ENCODE measurements at regions not wholly inside any gene's neighbourhood (a gene's known extent, or its start where the extent isn't known, plus 50 kb on each side); places are given as distances from the start of the nearest gene placed in this dataset.

GRCh38 chr9:99336531-99336930, 114.4 kb downstream of the SEC61B start:
- H3K4me3 ChIP-seq (replicated peaks; ENCODE audit: insufficient read depth, low read length) = no peak overlapping the region
- TF ChIP-seq CTCF (IDR thresholded peaks at IDR 0.05; ENCODE audit: insufficient read depth, low read length) = no peak

DNA sequence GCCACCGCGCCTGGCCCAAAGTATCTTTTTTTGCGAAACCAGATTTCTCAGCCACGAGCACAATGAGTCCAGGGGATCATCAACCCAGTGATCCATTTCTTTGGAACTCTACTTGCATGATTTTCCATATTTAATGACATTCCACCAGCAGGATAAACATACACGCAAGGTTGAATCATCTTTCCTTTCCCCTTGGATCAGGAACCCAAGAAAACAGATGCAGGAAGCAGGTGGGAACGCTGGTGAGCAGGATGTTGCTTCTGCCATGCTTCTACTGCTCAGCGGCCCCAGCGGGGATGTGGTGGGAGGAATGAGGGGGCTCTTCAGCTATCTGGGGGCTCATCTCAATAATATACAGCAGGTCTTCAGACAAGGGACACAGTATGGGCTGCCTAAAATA, 118.2 kb downstream of the SEC61B start:
- H3K4me3 ChIP-seq (replicated peaks; ENCODE audit: insufficient read depth, low read length) = no peak overlapping the region
- peaks cover 7% of the 10 kb centered on the region for H3K27me3 ChIP-seq (ENCODE audit: insufficient read depth, poor library complexity, severe bottlenecking)
- TF ChIP-seq GABPA (IDR thresholded peaks at IDR 0.05; ENCODE audit: low read depth) (no peak), POLR2AphosphoS5 (IDR thresholded peaks at IDR 0.05; ENCODE audit: low read depth) (no peak), SPI1 (IDR thresholded peaks at IDR 0.05; ENCODE audit: borderline replicate concordance, low read depth) (no peak), REST (IDR thresholded peaks at IDR 0.05; ENCODE audit: insufficient replicate concordance, low read depth) (no peak), CTCF (IDR thresholded peaks at IDR 0.05; ENCODE audit: insufficient read depth, low read length) (no peak)
- no peak overlapping the region for H3K27ac ChIP-seq (replicated peaks)
- DNase-seq (ENCODE audit: low read depth in 1 of 2, low spot score in 1 of 2) = no peak

More at GRCh38 chr9:99336531-99336930, 114.4 kb downstream of the SEC61B start:
- no peak overlapping the region for H3K27ac ChIP-seq (replicated peaks)
- peaks cover 8% of the 10 kb centered on the region for H3K27me3 ChIP-seq (ENCODE audit: insufficient read depth, poor library complexity, severe bottlenecking)
- no peak for DNase-seq (ENCODE audit: low read depth in 1 of 2, low spot score in 1 of 2)

DNA sequence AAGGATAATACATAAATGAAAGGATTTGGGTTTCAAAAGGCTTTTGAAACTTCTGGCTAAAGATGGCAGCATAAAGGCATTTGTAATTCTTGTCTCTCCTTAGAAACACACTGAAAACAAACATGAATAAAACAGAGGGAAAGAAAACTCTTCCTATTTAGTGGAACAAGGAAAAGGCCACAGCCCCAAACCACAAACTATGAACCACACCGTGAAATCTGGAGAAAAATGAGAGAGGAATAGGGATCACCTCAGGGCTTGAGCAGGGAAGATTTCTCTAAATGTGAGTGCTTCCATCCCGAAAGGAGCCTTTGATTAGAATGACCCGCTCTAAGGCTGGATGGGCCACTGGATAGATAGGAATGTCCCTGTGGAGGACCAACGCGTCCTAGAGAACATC, 119.6 kb downstream of the SEC61B start:
- H3K27ac ChIP-seq (replicated peaks) = no peak overlapping the region
- TF ChIP-seq SPI1 (IDR thresholded peaks at IDR 0.05; ENCODE audit: borderline replicate concordance, low read depth) = no peak
- no peak overlapping the region for H3K4me3 ChIP-seq (replicated peaks; ENCODE audit: insufficient read depth, low read length)
- no peaks in the 10 kb centered on the region for H3K27me3 ChIP-seq (ENCODE audit: insufficient read depth, poor library complexity, severe bottlenecking)
- DNase-seq (ENCODE audit: low read depth in 1 of 2, low spot score in 1 of 2) = no peak

DNA sequence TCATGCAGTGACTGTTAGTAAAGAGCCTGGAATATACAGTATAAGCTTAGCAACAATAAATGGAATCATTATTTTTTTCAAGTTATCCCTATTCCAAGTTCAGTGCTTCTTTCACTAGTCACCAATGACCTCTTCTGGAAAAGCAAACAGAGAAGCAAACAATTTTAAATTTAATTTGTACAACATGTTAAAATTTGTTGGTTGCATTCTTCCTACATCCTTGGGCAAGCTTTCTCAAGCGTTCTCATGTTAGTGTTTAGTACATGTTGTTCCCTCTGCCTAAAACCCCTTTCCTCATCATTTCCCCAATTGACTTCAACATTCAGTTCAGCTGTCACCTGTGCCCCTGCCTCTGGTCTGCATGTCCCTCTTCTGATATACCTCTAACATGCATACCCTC, 123.4 kb downstream of the SEC61B start:
- no peak for DNase-seq (ENCODE audit: low read depth in 1 of 2, low spot score in 1 of 2)
- H3K27me3 ChIP-seq (ENCODE audit: insufficient read depth, poor library complexity, severe bottlenecking) = no peaks in the 10 kb centered on the region
- TF ChIP-seq REST (IDR thresholded peaks at IDR 0.05; ENCODE audit: insufficient replicate concordance, low read depth) (no peak), CTCF (IDR thresholded peaks at IDR 0.05; ENCODE audit: insufficient read depth, low read length) (no peak), SPI1 (IDR thresholded peaks at IDR 0.05; ENCODE audit: borderline replicate concordance, low read depth) (no peak), GABPA (IDR thresholded peaks at IDR 0.05; ENCODE audit: low read depth) (no peak), POLR2AphosphoS5 (IDR thresholded peaks at IDR 0.05; ENCODE audit: low read depth) (no peak)
- H3K4me3 ChIP-seq (replicated peaks; ENCODE audit: insufficient read depth, low read length) = no peak overlapping the region
- H3K27ac ChIP-seq (replicated peaks) = no peak overlapping the region

Measured in HL-60 (cell line).